GM12891 (cell line): ENCODE measurements at regions not wholly inside any gene's neighbourhood (a gene's known extent, or its start where the extent isn't known, plus 50 kb on each side); places are given as distances from the start of the nearest gene placed in this dataset.

Experiments used
- PAX5 ChIP-seq: IDR thresholded peaks from 2 replicates; pipeline ENCODE4 v1.6.1; 2011; ENCODE audit warnings: low read length, moderate library complexity, mild to moderate bottlenecking; ENCODE audit not compliant: insufficient read depth, severe bottlenecking
- POLR2A ChIP-seq: IDR thresholded peaks from 2 replicates; pipeline ENCODE4 v1.6.1; 2011; ENCODE audit warnings: low read depth, low read length, control low read depth
- POLR2AphosphoS5 ChIP-seq: IDR thresholded peaks from 2 replicates; pipeline ENCODE4 v1.6.1; 2011; ENCODE audit warnings: low read depth, low read length, control low read depth
- POU2F2 ChIP-seq: IDR thresholded peaks from 2 replicates; pipeline ENCODE4 v1.6.1; 2011; ENCODE audit warnings: low read depth, mild to moderate bottlenecking, control low read depth, low read length, moderate library complexity
- TAF1 ChIP-seq: IDR thresholded peaks from 2 replicates; pipeline ENCODE4 v1.6.1; 2011; ENCODE audit warnings: low read depth, low read length, control low read depth

DNA sequence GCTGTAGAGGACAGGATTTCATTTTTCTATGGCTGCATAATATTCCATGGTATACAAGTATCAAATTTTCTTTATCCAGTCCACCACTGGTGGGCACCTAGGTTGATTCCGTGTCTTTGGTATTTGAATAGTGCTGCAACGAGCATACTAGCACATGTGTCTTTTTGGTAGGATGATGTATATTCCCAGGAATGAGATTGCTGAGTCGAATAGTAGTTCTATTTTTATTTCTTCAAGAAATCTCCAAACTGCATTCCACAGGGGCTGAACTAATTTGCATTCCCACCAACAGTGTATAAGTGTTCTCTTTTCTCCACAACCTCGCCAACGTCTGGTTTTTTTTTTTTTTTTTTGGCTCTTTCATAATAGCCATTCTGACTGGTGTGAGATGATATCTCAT lies 550.0 kb downstream of the REEP3 start:
- TF ChIP-seq POLR2A = no peak
- no peak for TF ChIP-seq POLR2AphosphoS5
- TF ChIP-seq POU2F2 = no peak
- TF ChIP-seq TAF1 = no peak
- no peak for TF ChIP-seq PAX5
